ENCODE measurements at regions not wholly inside any gene's neighbourhood (a gene's known extent, or its start where the extent isn't known, plus 50 kb on each side); places are given as distances from the start of the nearest gene placed in this dataset.
A peak's percentile ranks its signal among the peaks of the same experiment; 100 is the strongest.

DNA sequence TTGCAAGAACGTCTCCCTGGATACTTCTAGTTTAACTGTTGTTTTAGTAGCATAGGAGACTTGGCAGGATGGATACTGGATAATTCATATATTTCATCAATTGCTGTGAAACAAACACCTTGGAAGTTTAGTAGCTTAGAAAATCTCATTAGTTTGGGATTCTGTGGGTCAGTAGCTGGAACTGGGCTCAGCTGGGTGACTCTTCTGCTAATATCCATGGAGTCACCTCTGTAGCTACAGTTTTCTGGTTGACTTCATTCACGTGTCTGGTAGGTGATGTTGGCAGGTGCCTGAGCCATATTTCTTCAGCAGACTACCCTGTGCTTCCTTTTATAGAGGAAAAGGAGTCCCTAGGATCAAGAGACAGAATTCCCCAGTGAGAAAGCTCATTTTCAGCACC is 208.9 kb upstream of the PFKP start:
- DNase-seq (ENCODE audit: low read depth) = no peak

DNA sequence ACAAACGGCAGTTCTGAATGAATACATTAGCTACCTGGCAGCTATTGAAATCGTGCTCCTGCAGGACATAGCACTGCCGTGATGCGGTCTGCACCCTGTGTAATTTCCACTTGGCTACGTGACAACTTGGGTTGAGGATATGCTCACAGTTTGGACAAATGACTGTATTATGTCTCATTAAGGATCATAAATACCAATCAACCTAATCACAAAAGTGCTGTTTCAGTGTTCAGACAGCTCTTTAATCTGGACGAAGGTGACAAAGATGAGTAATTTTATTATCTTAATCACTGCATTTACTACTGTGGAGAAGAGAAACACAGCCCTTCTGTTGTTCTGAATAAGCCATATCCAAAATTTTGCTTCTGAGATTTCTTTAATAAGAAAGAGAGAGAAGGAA is 210.8 kb upstream of the PFKP start:
- no peak for DNase-seq (ENCODE audit: low read depth)

- DNase-seq (ENCODE audit: low read depth) = no peak
Measured at GRCh38 chr10:2852574-2853323, 214.6 kb upstream of the PFKP start.

GRCh38 chr10:2851566-2851965 is 215.8 kb upstream of the PFKP start:
- no peak for DNase-seq (ENCODE audit: low read depth)

- DNase-seq (ENCODE audit: low read depth) = no peak
Measured at GRCh38 chr10:2850202-2850601, 217.1 kb upstream of the PFKP start.

GRCh38 chr10:2844925-2845324 is 222.4 kb upstream of the PFKP start:
- DNase-seq (ENCODE audit: low read depth) = no peak

GRCh38 chr10:2839081-2839725 is 228.1 kb upstream of the PFKP start:
- peak; percentile 2 for DNase-seq (ENCODE audit: low read depth)

GRCh38 chr10:2837674-2838073 is 229.7 kb upstream of the PFKP start:
- no peak for DNase-seq (ENCODE audit: low read depth)

GRCh38 chr10:2836921-2837662 is 230.3 kb upstream of the PFKP start:
- no peak for DNase-seq (ENCODE audit: low read depth)

- DNase-seq (ENCODE audit: low read depth) = no peak
Measured at GRCh38 chr10:2834214-2834613, 233.1 kb upstream of the PFKP start.

- DNase-seq (ENCODE audit: low read depth) = no peak
Measured at GRCh38 chr10:2831509-2831908, 235.8 kb upstream of the PFKP start.

- DNase-seq (ENCODE audit: low read depth) = no peak
Measured at GRCh38 chr10:2828741-2829140, 238.6 kb upstream of the PFKP start.

DNA sequence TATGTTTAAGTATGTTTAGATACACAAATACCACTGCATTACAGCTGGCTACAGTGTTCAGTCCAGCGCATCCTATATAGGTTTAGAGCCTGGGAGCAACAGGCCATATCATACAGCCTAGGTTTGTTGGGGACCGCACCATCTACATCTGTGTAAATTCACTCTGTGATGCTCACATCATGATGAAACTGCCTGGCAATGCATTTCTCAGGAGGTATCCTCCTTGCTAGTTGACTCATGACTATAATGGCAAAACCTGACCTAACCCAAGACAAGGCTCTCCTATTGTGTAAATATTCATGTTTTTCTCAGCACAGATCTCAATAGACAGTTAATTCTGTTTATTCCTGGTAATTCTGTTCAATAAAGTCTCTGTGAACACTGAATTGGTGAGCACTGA is 240.7 kb upstream of the PFKP start:
- no peak for DNase-seq (ENCODE audit: low read depth)

DNA sequence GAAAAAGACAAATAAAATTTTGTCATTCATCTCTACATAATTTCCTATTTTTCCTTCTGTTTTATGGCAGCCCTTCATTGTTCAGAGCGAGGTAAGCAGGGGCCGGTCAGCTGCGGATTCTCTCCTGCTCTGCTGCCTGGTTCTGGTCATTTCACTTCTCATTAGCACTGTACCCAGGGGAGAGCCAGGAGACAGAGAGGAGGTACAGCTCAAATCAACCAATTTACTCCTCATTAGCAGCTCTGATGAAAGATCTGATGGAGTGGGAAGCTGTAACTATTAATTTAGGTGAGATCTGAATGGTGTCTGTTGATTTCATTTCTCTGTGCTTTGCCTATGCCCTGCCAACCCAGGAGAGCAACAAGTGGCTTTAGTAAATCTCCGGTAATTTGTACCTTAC is 241.5 kb upstream of the PFKP start:
- no peak for DNase-seq (ENCODE audit: low read depth)

DNA sequence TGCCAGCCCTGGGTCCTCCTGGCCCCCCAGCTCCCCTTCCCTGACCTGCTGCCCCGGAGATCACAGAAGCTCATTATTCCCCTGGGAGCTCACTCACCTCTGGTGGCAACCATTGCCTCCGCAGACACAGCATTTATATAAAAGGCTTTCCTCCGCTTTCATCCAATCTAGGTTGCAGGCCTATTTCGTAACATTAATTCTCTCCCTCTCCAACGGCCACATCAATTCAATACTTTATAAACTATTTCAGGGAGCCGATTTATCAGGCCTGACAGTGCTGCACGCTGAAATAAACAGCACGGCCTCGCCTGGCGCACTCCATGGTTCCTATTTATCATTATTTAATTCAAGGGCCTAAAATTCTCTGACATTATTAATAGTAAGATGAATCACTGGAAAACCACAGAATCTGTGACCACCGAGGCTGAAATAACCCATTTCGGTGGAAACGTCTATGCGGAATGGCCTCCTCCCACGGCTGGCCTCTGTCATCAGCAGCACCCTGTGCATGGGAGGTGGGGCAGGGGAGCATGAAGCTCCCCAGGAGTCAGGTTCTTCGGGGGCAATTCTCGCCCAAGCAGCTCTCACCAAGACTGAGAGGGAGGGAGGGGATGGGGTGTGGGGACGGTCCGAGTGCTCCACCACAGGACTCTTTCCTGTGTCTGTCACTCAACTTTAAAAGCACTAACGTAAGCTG is 249.3 kb upstream of the PFKP start:
- DNase-seq (ENCODE audit: low read depth) = no peak

- DNase-seq (ENCODE audit: low read depth) = no peak
Measured at GRCh38 chr10:2813693-2814092, 253.7 kb upstream of the PFKP start.

DNA sequence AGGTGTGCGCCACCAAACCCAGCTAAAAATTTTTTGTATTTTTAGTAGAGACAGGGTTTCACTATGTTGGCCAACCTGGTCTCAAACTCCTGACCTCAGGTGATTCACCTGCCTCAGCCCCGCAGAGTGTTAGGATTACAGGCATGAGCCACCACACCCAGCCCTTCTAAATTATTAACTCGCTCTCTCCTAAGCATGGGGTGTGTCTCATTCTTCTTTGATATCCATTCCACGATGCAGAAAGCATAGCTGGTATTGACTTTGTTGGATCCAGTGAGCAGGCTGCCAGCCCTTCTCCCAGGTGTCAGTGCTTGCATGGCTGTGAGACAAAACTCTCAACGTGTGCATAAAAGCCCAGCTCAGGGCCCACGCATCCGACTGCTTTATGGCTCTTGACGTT is 254.1 kb upstream of the PFKP start:
- DNase-seq (ENCODE audit: low read depth) = no peak

DNA sequence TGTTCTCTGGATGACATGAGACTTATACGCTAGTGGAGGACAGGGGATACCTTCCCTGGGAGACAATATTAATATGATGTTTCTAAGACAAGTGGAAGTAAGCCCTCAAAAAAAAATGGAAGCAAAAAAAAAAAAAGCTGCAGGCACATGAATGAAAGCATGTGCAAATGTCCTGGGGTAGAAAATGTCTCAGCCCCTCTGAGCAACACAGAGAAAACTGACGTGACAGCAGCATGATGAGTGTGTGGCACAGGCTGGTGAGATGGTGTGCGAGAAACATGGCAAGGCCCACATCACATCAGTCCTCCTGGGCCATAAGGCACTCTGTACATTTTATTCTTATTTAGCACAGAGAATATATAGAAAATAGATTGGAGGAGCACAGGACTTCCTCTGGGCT is 254.7 kb upstream of the PFKP start:
- DNase-seq (ENCODE audit: low read depth) = no peak

- DNase-seq (ENCODE audit: low read depth) = no peak
Measured at GRCh38 chr10:2800178-2800577, 267.2 kb upstream of the PFKP start.

GRCh38 chr10:2798336-2799022 is 268.9 kb upstream of the PFKP start:
- no peak for DNase-seq (ENCODE audit: low read depth)

DNA sequence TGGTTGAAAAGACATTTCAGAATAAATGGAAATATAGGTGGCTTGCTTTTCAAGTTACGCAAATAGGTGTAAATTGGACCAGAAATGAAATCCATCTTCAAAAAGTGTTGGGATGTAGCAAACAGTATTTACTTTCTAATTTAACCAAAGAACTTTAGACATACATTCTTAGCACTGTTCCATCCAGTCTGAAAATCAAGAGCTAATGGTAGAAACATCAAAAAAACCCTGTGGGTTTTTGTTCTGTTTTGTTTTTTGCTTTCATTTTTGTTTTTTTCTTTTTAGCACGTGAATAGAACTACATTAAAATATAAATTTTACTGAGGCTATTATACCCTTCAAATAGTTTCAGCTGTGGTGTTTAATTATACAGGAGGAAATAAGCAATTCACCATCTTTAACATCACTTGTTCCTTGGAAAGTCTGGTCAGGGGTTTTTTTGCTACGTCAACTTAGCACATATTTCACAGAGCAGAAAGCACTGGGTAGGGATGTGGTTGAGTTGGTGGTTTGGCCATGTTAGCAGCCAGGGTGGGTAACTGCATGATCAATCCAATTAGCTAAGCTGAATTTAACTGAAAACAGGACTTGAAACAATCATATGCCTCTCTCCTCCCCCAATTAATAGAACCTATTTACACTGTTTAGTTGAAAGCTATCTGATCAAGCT is 275.4 kb upstream of the PFKP start:
- DNase-seq (ENCODE audit: low read depth) = no peak
